Neural crest cell (in vitro differentiated cells): ENCODE measurements at regions not wholly inside any gene's neighbourhood (a gene's known extent, or its start where the extent isn't known, plus 50 kb on each side); places are given as distances from the start of the nearest gene placed in this dataset.

ENCODE experiments used
- DNase-seq: peaks from one replicate; pipeline ENCODE4 v3.0.0; 2021; ENCODE audit warnings: low read depth, mixed read lengths, low spot score
- H3K27ac Mint-ChIP-seq: one replicate; pipeline ENCODE4 v1.8.0; 2021; ENCODE audit warnings: mild to moderate bottlenecking, mixed read lengths; ENCODE audit not compliant: unreplicated experiment
- H3K27me3 Mint-ChIP-seq: 2 replicates; pipeline ENCODE4 v1.8.0; 2021; ENCODE audit warnings: low read depth, mild to moderate bottlenecking, mixed read lengths
- H3K36me3 Mint-ChIP-seq: 2 replicates; pipeline ENCODE4 v1.8.0; 2021; ENCODE audit warnings: low read depth, mild to moderate bottlenecking, mixed read lengths
- H3K4me1 Mint-ChIP-seq: 2 replicates; pipeline ENCODE4 v1.8.0; 2021; ENCODE audit warnings: mixed read lengths
- H3K4me3 Mint-ChIP-seq: one replicate; pipeline ENCODE4 v1.8.0; 2021; ENCODE audit warnings: mild to moderate bottlenecking, mixed read lengths
- H3K9me3 Mint-ChIP-seq: 2 replicates; pipeline ENCODE4 v1.8.0; 2021; ENCODE audit warnings: mixed read lengths
- TF ChIP-seq, protein P1 (sequence below): fragments of 200-600 bp; sonication (generic); conservative IDR thresholded peaks from 2 replicates; pipeline ENCODE4 v1.5.0; 2021; ENCODE audit warnings: antibody characterized with exemption, mild to moderate bottlenecking

DNA sequence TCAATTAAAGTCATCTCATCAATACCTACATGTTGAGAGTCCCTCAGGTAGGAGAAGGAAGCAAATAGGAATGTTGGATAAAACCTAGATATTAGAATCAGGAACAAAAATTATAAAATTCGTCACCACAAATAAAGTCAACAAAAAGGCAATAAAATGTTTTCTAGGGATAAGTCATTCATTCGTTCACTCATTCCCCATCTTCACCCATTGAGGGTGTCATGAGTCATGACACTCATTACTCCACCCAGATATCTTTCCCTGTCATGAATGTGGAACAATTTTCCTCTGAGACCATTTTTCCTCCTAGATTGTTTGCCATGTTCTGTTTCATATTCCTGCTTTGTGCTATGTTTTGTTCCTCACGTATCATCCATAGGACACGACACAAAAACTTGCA lies 50.9 kb upstream of the OLIG3 start:
- Mint-ChIP-seq H3K4me1 (peaks cover 17% of the 10 kb centered on the region), H3K9me3 (no peaks in the 10 kb centered on the region), H3K27me3 (peaks cover 7% of the 10 kb centered on the region), H3K27ac (no peak overlapping the region), H3K36me3 (no peaks in the 10 kb centered on the region), H3K4me3 (no peak overlapping the region)
- DNase-seq, result no peak
- TF ChIP-seq, protein P1, sequence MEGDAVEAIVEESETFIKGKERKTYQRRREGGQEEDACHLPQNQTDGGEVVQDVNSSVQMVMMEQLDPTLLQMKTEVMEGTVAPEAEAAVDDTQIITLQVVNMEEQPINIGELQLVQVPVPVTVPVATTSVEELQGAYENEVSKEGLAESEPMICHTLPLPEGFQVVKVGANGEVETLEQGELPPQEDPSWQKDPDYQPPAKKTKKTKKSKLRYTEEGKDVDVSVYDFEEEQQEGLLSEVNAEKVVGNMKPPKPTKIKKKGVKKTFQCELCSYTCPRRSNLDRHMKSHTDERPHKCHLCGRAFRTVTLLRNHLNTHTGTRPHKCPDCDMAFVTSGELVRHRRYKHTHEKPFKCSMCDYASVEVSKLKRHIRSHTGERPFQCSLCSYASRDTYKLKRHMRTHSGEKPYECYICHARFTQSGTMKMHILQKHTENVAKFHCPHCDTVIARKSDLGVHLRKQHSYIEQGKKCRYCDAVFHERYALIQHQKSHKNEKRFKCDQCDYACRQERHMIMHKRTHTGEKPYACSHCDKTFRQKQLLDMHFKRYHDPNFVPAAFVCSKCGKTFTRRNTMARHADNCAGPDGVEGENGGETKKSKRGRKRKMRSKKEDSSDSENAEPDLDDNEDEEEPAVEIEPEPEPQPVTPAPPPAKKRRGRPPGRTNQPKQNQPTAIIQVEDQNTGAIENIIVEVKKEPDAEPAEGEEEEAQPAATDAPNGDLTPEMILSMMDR, result no peak

DNA sequence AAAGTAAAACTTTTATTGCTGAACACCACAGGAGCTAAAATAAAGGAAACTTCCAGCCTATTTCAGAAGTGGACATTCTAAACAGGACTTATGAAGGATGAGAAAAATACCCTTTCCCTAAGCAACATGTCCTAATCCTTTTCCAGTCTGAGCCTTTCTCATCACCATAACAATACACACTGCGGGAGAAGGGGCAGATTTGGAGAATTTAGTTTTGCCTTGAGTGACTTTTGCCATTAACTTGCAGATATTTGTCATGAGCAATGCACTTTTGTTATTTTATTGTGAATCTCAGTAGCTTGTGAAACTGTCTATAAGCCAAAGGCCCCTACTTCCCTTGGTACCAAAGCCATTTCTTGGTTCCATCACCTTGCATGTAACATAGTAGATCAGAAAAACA lies 53.0 kb upstream of the OLIG3 start:
- H3K36me3 Mint-ChIP-seq, result no peaks in the 10 kb centered on the region

DNA sequence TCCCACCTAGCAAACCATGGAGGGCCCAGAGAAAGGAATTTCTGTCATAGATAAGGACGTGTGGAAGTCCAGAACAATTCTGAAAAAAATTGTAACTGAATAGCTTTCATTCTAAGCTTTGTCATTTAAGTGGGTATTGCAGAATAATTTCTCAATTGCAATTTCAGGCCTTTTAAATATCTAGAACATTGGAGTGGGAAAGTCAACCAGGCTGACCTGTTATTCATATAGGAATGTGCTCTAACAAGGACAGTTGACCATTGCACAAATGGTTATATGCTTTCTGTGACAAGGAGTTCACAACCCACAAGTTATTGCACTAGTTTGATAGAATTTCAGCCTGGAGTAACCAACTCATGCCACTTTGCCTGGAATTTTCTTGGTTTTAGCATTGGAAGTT lies 53.4 kb upstream of the OLIG3 start:
- H3K36me3 Mint-ChIP-seq, result no peaks in the 10 kb centered on the region
- H3K4me3 Mint-ChIP-seq, result no peak overlapping the region
- no peak for DNase-seq
- no peak overlapping the region for H3K27ac Mint-ChIP-seq
- H3K27me3 Mint-ChIP-seq, result peaks cover 5% of the 10 kb centered on the region
- TF ChIP-seq, protein P1, result no peak
- H3K4me1 Mint-ChIP-seq, result peaks cover 22% of the 10 kb centered on the region
- H3K9me3 Mint-ChIP-seq, result no peaks in the 10 kb centered on the region

More for the DNA sequence above, 53.0 kb upstream of the OLIG3 start:
- H3K4me1 Mint-ChIP-seq, result peaks cover 22% of the 10 kb centered on the region
- TF ChIP-seq, protein P1, result no peak
- no peaks in the 10 kb centered on the region for H3K9me3 Mint-ChIP-seq
- H3K27ac Mint-ChIP-seq, result no peak overlapping the region
- DNase-seq, result no peak
- H3K27me3 Mint-ChIP-seq, result peaks cover 5% of the 10 kb centered on the region
- no peak overlapping the region for H3K4me3 Mint-ChIP-seq

DNA sequence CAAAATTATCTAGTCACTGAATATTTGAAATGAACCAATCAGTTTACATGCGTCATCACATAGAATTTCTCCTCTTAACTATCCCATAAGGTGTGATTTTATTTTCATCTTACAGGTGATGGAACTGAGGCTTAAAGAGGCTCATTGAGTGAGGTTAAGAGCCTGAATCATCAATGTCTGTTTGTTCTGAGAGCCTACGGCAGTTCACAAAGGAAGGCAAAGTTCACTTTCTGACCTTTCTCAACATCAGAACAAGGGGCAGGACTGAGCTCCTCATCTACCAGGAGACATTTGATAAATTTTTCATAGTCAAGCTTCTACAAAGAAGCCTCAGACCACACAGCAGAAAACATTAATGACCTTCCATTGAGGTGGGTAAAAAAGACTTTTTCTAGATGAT lies 54.9 kb upstream of the OLIG3 start:
- TF ChIP-seq, protein P1, result no peak
- no peak for DNase-seq
- Mint-ChIP-seq H3K4me3 (no peak overlapping the region), H3K4me1 (peaks cover 22% of the 10 kb centered on the region), H3K9me3 (no peaks in the 10 kb centered on the region), H3K36me3 (no peaks in the 10 kb centered on the region), H3K27me3 (peaks cover 2% of the 10 kb centered on the region), H3K27ac (no peak overlapping the region)

DNA sequence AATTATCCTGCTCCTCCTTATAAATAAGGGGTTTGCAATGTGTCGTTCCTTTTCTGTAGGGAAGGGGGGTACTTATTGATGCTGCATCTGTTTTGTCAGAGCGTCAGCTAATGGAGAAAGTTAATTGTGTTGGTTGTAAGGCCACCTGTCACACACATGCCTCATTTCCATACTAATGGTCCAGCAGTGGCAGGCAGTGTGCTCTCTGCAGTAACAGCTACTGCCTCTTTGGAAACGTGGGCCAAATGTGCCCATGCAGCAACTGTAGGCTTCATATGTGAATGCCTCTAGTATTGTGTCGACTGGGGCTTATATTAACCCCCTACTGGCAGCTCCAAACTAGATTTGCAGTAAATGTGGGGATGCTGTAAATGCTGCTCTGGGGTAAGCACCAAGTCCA lies 56.3 kb upstream of the OLIG3 start:
- no peak overlapping the region for H3K4me3 Mint-ChIP-seq
- peaks cover 2% of the 10 kb centered on the region for H3K9me3 Mint-ChIP-seq
- H3K27me3 Mint-ChIP-seq, result peaks cover 2% of the 10 kb centered on the region
- no peak overlapping the region for H3K27ac Mint-ChIP-seq
- no peaks in the 10 kb centered on the region for H3K36me3 Mint-ChIP-seq
- TF ChIP-seq, protein P1, result no peak
- DNase-seq, result no peak
- H3K4me1 Mint-ChIP-seq, result peaks cover 22% of the 10 kb centered on the region

DNA sequence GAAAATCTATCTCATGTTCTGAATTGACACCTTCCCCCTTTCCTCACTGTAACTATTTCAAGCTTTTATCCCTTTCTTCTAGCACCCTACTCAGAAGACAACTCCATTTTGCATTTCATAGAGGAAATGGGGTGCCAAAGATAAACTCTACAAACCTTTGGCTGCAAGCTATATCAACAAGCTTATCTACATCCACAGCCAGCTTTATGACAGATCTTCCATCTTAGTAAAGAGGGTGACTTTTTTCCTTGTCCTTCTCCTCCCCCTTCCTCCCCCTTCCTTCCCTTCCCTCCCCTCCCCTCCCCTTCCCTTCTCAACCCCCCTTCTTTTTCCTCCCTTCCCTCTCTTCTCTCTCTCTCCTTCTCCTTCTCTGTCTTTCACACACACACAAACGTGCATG lies 58.0 kb upstream of the OLIG3 start:
- H3K4me3 Mint-ChIP-seq, result no peak overlapping the region
- no peak overlapping the region for H3K27ac Mint-ChIP-seq

More for the DNA sequence above, 58.0 kb upstream of the OLIG3 start:
- peaks cover 22% of the 10 kb centered on the region for H3K4me1 Mint-ChIP-seq
- H3K9me3 Mint-ChIP-seq, result peaks cover 2% of the 10 kb centered on the region
- TF ChIP-seq, protein P1, result no peak
- no peak for DNase-seq
- no peaks in the 10 kb centered on the region for H3K36me3 Mint-ChIP-seq
- peaks cover 2% of the 10 kb centered on the region for H3K27me3 Mint-ChIP-seq
